Left lung (tissue), 4 donors: ENCODE measurements at regions not wholly inside any gene's neighbourhood (a gene's known extent, or its start where the extent isn't known, plus 50 kb on each side); places are given as distances from the start of the nearest gene placed in this dataset.

Source experiments
- ATAC-seq: fragments of 200-7000 bp; cut with Tn5 transposase; one replicate; pipeline ENCODE4 v1.9.1; 2020; ENCODE audit warnings: moderate library complexity
- DNase-seq, 4 donors: peaks; one replicate each; pipeline ENCODE4 v3.0.0-alpha.2; 2013 to 2020
- H3K27ac ChIP-seq, 2 donors: fragments of 200-600 bp; sonication (generic) in 1 of 2; one replicate each; pipeline versions ENCODE4 v1.5.0 to v1.8.0; 2020 to 2021
- H3K27me3 ChIP-seq, 2 donors: fragments of 200-600 bp; sonication (generic) in 1 of 2; one replicate each; pipeline versions ENCODE4 v1.5.0 to v1.8.0; 2020 to 2021
- H3K36me3 ChIP-seq, 2 donors: fragments of 200-600 bp; sonication (generic) in 1 of 2; one replicate each; pipeline versions ENCODE4 v1.5.0 to v1.8.0; 2020 to 2021
- H3K4me1 ChIP-seq, 2 donors: fragments of 200-600 bp; one replicate each; pipeline ENCODE4 v1.8.0; 2021
- H3K4me3 ChIP-seq, 2 donors: fragments of 200-600 bp; sonication (generic) in 1 of 2; one replicate each; pipeline versions ENCODE4 v1.5.0 to v1.8.0; 2020 to 2021; ENCODE audit warnings: mild to moderate bottlenecking in 1 of 2
- H3K9me3 ChIP-seq, 2 donors: fragments of 200-600 bp; sonication (generic) in 1 of 2; one replicate each; pipeline versions ENCODE4 v1.5.0 to v1.8.0; 2020 to 2021
- CTCF ChIP-seq, 2 donors: fragments of 200-600 bp; sonication (generic) in 1 of 2; IDR thresholded peaks; one replicate each; pipeline versions ENCODE4 v1.5.0 to v1.8.0; 2021; ENCODE audit warnings: antibody characterized with exemption in 2 of 2
- intact Hi-C, 2 donors: fragments of 100-400 bp; cut with DNase I; formaldehyde crosslinking; loops; one replicate each; pipeline versions ENCODE4 v1.11.2 to v1.14.2; 2022
- donor health status: DM: no; HTN: yes; CAD: no.
- donor health status: DM: no; HTN: no; CAD: no.

- TF ChIP-seq CTCF (IDR thresholded peaks at IDR 0.05), result no peak
- no peak overlapping the region for H3K27ac ChIP-seq
Measured at GRCh38 chr1:230003409-230003808, 63.6 kb upstream of the GALNT2 start.

GRCh38 chr1:230005040-230005439, 62.0 kb upstream of the GALNT2 start:
- TF ChIP-seq CTCF (IDR thresholded peaks at IDR 0.05), result no peak
- H3K4me1 ChIP-seq, result peaks cover 8 to 29% of the 10 kb centered on the region in 2 donors
- intact Hi-C loops, result no loop called here
- H3K27ac ChIP-seq, result no peak overlapping the region
- H3K9me3 ChIP-seq, result no peaks in the 10 kb centered on the region
- DNase-seq (no peak), ATAC-seq (no peak)
- no peak overlapping the region for H3K4me3 ChIP-seq
- H3K36me3 ChIP-seq, result no peaks in the 10 kb centered on the region
- no peaks in the 10 kb centered on the region for H3K27me3 ChIP-seq

More at GRCh38 chr1:230003409-230003808, 63.6 kb upstream of the GALNT2 start:
- intact Hi-C loops, result no loop called here
- H3K4me1 ChIP-seq, result peaks cover 8 to 29% of the 10 kb centered on the region in 2 donors
- DNase-seq (no peak), ATAC-seq (no peak)
- no peaks in the 10 kb centered on the region for H3K36me3 ChIP-seq
- H3K27me3 ChIP-seq, result no peaks in the 10 kb centered on the region
- no peak overlapping the region for H3K4me3 ChIP-seq
- no peaks in the 10 kb centered on the region for H3K9me3 ChIP-seq

GRCh38 chr1:230008721-230009120, 58.3 kb upstream of the GALNT2 start:
- no peak overlapping the region for H3K27ac ChIP-seq
- TF ChIP-seq CTCF (IDR thresholded peaks at IDR 0.05), result no peak
- H3K36me3 ChIP-seq, result no peaks in the 10 kb centered on the region
- no peak overlapping the region for H3K4me3 ChIP-seq
- no peaks in the 10 kb centered on the region for H3K9me3 ChIP-seq
- intact Hi-C loops, result no loop called here
- no peak for DNase-seq
- no peaks in the 10 kb centered on the region for H3K27me3 ChIP-seq
- ATAC-seq, result no peak
- H3K4me1 ChIP-seq, result peaks cover 0 to 15% of the 10 kb centered on the region in 2 donors

- intact Hi-C loops, result no loop called here
Measured at GRCh38 chr1:230009611-230010313, 57.3 kb upstream of the GALNT2 start.

More at GRCh38 chr1:230009611-230010313, 57.3 kb upstream of the GALNT2 start:
- no peak for TF ChIP-seq CTCF (IDR thresholded peaks at IDR 0.05)
- no peak overlapping the region for H3K27ac ChIP-seq
- no peak for ATAC-seq
- no peak for DNase-seq
- H3K4me1 ChIP-seq, result peaks cover 0 to 6% of the 10 kb centered on the region in 2 donors
- H3K36me3 ChIP-seq, result no peaks in the 10 kb centered on the region
- no peaks in the 10 kb centered on the region for H3K9me3 ChIP-seq
- no peaks in the 10 kb centered on the region for H3K27me3 ChIP-seq
- no peak overlapping the region for H3K4me3 ChIP-seq
